GM12873 (cell line): ENCODE measurements at regions not wholly inside any gene's neighbourhood (a gene's known extent, or its start where the extent isn't known, plus 50 kb on each side); places are given as distances from the start of the nearest gene placed in this dataset.

Experiments
- TF ChIP-seq, protein P1 (sequence below): IDR thresholded peaks from 2 replicates; pipeline ENCODE4 v1.5.1; 2012; ENCODE audit warnings: low read depth, mild to moderate bottlenecking, moderate library complexity, low read length, control low read depth; ENCODE audit not compliant: insufficient read depth; ENCODE audit errors: missing control alignments

DNA sequence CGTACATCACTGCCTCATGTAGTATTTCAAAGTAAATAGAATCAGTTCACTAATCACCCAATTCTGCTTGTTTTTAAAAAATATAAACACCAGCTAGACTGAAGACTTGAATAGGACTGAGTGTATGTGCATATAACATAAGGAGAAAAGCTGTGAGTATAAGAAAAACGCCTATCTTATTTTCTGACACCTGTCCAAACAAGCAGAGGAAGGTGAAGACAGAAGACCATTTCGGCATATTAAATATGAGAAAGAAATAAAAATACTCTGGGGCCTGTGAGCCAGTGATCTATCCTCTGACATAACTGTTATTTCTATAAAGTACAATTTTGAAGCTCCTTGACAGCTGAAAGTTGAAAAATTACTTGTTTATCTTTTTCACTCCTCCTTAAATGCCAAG lies 111.3 kb upstream of the EEA1 start:
- TF ChIP-seq, protein P1, sequence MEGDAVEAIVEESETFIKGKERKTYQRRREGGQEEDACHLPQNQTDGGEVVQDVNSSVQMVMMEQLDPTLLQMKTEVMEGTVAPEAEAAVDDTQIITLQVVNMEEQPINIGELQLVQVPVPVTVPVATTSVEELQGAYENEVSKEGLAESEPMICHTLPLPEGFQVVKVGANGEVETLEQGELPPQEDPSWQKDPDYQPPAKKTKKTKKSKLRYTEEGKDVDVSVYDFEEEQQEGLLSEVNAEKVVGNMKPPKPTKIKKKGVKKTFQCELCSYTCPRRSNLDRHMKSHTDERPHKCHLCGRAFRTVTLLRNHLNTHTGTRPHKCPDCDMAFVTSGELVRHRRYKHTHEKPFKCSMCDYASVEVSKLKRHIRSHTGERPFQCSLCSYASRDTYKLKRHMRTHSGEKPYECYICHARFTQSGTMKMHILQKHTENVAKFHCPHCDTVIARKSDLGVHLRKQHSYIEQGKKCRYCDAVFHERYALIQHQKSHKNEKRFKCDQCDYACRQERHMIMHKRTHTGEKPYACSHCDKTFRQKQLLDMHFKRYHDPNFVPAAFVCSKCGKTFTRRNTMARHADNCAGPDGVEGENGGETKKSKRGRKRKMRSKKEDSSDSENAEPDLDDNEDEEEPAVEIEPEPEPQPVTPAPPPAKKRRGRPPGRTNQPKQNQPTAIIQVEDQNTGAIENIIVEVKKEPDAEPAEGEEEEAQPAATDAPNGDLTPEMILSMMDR: no peak

DNA sequence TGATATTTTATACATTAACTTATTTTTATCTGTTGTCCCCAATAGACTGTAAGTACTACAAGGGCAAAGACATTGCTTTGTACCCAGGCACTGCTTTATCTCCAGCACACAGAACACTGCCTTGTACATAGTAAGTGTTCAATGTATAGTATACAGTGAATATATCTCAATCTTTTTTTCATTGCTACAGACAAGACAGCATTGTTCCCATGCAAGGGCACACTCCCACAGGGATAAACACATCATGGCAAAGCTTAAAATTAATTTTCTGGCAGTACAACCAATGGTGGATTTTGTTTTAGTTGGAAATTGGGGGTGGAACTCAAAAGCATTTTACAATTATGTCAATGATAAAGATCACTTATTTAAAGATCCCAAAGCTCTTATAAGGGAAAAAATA lies 112.3 kb upstream of the EEA1 start:
- TF ChIP-seq, protein P1: no peak

DNA sequence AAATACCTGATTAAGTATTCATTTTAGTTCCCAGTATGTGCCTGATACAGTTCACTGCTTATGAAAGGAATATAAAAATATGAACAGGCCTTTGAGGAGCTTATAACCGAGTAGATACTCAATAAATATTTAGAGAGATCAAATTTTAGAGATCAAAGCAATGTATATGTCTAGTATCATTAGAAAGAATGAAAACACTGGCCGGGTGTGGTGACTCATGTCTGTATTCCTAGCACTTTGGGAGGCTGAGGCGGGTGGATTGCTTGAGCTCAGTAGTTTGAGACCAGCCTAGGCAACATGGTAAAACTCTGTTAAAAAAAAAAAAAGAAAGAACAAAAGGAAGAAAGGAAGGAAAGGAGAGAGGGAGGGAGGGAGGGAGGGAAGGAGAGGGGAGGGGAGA lies 113.2 kb upstream of the EEA1 start:
- TF ChIP-seq, protein P1: no peak

DNA sequence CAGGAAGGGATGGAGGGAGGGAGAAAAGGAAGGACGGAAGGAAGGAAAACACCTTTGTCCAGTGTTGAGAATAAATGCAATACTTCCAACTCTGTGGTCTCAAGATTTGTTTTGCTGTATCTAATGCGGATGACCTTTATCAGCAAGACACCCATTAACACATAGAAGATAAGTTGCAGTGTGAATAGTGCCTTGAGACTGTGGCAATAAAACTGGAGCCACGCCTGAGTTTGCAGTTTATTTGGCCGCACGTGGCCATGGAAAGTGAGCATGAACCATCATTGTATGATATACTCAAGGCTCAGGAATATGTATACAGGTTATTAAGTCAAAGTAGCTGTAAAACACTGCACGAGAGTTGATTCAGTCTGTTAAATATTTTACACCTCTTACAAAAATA lies 113.6 kb upstream of the EEA1 start:
- TF ChIP-seq, protein P1: no peak

DNA sequence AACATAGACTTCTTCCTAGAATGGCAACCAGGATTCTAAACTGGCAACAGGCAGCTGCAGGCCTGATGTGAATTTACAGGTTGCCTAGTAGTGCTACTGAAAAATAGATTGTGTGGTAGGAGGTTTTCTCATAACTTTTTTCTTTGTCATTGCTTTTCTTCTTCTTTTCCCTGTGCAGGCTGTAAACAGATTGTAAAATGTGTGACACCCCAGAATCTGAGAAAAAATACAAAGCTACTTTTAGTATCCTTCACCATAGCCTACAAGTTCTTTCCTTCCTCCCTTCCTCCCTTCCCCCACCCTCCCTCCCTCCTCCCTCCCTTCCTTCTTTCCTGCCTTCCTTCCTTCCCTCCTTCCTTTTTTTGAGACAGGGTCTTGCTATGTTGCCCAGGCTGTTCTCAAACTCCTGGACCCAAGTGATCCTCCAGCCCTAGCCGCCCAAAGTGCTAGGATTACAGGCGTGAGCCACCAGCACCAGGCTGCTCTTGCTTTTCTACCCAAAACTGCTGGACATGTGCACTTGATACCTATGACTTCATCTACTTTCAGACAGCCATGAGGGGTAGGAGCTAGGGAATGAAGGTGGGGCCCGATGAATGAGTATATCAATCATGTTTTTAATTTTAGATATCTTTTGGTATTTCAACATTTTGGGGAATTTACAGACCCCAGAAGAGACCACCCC lies 114.2 kb upstream of the EEA1 start:
- TF ChIP-seq, protein P1: no peak

DNA sequence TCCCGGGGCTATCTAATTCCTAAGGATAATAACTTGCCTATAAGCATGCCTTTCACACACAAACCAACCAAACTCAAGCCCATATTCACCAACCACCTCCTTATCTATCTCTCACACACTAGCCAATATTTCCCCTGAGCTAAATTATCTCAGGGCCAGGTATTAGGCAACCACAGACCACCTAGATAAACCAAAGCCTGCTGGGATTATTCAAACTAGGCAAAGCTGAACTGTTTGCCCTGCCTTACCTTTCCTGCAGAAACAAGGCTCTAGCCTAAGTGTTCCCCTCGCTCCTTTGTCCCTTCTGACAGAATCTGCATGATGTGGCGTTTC lies 114.7 kb upstream of the EEA1 start:
- TF ChIP-seq, protein P1: no peak

DNA sequence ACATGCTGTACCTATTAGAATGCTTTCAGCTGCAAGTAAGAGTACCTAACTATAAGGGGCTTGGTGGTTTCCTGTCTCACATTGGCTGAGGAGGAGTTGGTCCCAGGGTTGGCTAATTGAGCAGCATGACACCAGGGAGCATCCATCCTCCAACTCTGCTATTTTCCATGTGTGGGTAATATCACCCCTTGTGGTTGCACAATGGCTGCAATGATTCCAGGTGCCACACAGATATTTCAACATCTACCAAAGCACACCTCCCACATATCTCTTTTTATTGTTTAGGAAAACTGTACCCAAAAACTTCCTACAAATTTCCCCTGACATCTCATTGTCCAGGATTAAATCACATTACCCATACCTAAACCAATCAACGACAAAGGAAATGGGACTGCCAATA lies 118.0 kb upstream of the EEA1 start:
- TF ChIP-seq, protein P1: no peak
